SK-N-SH treated with all-trans-retinoic acid at 6 μM for 48 hours (cell line): ENCODE measurements at regions not wholly inside any gene's neighbourhood (a gene's known extent, or its start where the extent isn't known, plus 50 kb on each side); places are given as distances from the start of the nearest gene placed in this dataset.

Experiments used
- ATAC-seq: fragments of 200-7000 bp; cut with Tn5 transposase; 3 replicates; pipeline ENCODE4 v1.9.1; 2020; ENCODE audit warnings: mild to moderate bottlenecking, moderate library complexity
- ARNTL ChIP-seq: fragments of 450-650 bp; formaldehyde crosslinking; IDR thresholded peaks from 2 replicates; pipeline ENCODE4 v1.5.0; 2020; ENCODE audit warnings: low read depth, mild to moderate bottlenecking, moderate library complexity, borderline replicate concordance
- BACH2 ChIP-seq: fragments of 250-450 bp; sonication (Bioruptor Pico); IDR thresholded peaks from 2 replicates; pipeline ENCODE4 v1.9.0; 2021; ENCODE audit warnings: mild to moderate bottlenecking, borderline replicate concordance
- CSDC2 ChIP-seq: fragments of 250-450 bp; sonication (Bioruptor Pico); IDR thresholded peaks from 2 replicates; pipeline ENCODE4 v1.5.0; 2020; ENCODE audit warnings: mild to moderate bottlenecking, moderate library complexity
- CSRNP3 ChIP-seq: fragments of 250-450 bp; sonication (Bioruptor Pico); IDR thresholded peaks from 2 replicates; pipeline ENCODE4 v1.5.1; 2021; ENCODE audit warnings: mild to moderate bottlenecking, moderate library complexity
- ESRRG ChIP-seq: fragments of 250-450 bp; sonication (Bioruptor Pico); IDR thresholded peaks from 2 replicates; pipeline ENCODE4 v1.6.1; 2021; ENCODE audit warnings: mild to moderate bottlenecking
- GLIS3 ChIP-seq: fragments of 250-450 bp; sonication (Bioruptor Pico); IDR thresholded peaks from 2 replicates; pipeline ENCODE4 v1.5.0; 2020; ENCODE audit warnings: mild to moderate bottlenecking, moderate library complexity
- ISL1 ChIP-seq: fragments of 250-450 bp; sonication (Bioruptor Pico); IDR thresholded peaks from 2 replicates; pipeline ENCODE4 v2.1.2; 2022; ENCODE audit warnings: mild to moderate bottlenecking, moderate library complexity
- OSR1 ChIP-seq: fragments of 250-450 bp; sonication (Bioruptor Pico); IDR thresholded peaks from 2 replicates; pipeline ENCODE4 v1.8.0; 2022; ENCODE audit warnings: moderate library complexity, mild to moderate bottlenecking, inconsistent platforms
- PATZ1 ChIP-seq: fragments of 250-450 bp; sonication (Bioruptor Pico); IDR thresholded peaks from 2 replicates; pipeline ENCODE4 v1.8.0; 2020; ENCODE audit warnings: mild to moderate bottlenecking, moderate library complexity, borderline replicate concordance
- PPARA ChIP-seq: fragments of 250-450 bp; sonication (Bioruptor Pico); IDR thresholded peaks from 2 replicates; pipeline ENCODE4 v1.5.0; 2020; ENCODE audit warnings: mild to moderate bottlenecking, borderline replicate concordance
- TOX ChIP-seq: fragments of 250-450 bp; sonication (Bioruptor Pico); IDR thresholded peaks from 2 replicates; pipeline ENCODE4 v1.8.0; 2021; ENCODE audit warnings: mild to moderate bottlenecking, moderate library complexity, borderline replicate concordance
- TSHZ2 ChIP-seq: fragments of 250-450 bp; sonication (Bioruptor Pico); IDR thresholded peaks from 2 replicates; pipeline ENCODE4 v1.5.0; 2020; ENCODE audit warnings: mild to moderate bottlenecking, moderate library complexity
- ZC3H10 ChIP-seq: fragments of 250-450 bp; sonication (Bioruptor Pico); IDR thresholded peaks from 2 replicates; pipeline ENCODE4 v1.5.1; 2021; ENCODE audit warnings: mild to moderate bottlenecking, moderate library complexity
- ZFP3 ChIP-seq: fragments of 250-450 bp; sonication (Bioruptor Pico); IDR thresholded peaks from 2 replicates; pipeline ENCODE4 v1.5.0; 2020; ENCODE audit warnings: mild to moderate bottlenecking, moderate library complexity
- ZFP30 ChIP-seq: fragments of 450-650 bp; formaldehyde crosslinking; IDR thresholded peaks from 2 replicates; pipeline ENCODE4 v1.5.0; 2022; ENCODE audit warnings: mild to moderate bottlenecking, moderate library complexity
- ZNF70 ChIP-seq: fragments of 450-650 bp; formaldehyde crosslinking; IDR thresholded peaks from 2 replicates; pipeline ENCODE4 v1.5.0; 2020; ENCODE audit warnings: mild to moderate bottlenecking, moderate library complexity
- ZNF8 ChIP-seq: fragments of 450-650 bp; formaldehyde crosslinking; IDR thresholded peaks from 2 replicates; pipeline ENCODE4 v1.5.0; 2020; ENCODE audit warnings: mild to moderate bottlenecking, moderate library complexity
- TF ChIP-seq, protein P1 (sequence below): fragments of 250-450 bp; sonication (Bioruptor Pico); IDR thresholded peaks from 2 replicates; pipeline ENCODE4 v1.8.0; 2021; ENCODE audit warnings: low read depth, mild to moderate bottlenecking, moderate library complexity, borderline replicate concordance
- TF ChIP-seq, protein P2 (sequence below): fragments of 250-450 bp; sonication (Bioruptor Pico); IDR thresholded peaks from 2 replicates; pipeline ENCODE4 v1.5.1; 2020; ENCODE audit warnings: low read depth, mild to moderate bottlenecking, moderate library complexity

DNA sequence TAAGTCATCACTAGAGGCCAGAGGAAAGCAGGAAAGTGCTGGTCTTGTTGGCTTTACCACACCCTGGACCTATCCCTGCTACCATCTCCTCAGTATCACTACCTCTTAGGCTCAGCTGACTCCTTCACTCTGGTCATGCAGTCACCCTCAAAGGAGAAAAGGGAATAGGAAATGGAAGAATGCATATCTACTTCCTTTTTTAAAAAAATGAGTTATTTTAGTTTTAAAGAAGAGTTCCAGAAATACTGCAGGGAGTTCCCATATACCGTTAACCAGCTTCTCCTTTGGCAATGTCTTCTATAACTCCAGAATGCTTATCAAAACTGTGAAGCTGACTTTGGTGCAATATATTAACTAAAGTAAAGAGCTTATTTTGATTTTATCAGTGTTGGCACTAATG lies 688.6 kb downstream of the DIPK2A start:
- TF ChIP-seq, protein P1, sequence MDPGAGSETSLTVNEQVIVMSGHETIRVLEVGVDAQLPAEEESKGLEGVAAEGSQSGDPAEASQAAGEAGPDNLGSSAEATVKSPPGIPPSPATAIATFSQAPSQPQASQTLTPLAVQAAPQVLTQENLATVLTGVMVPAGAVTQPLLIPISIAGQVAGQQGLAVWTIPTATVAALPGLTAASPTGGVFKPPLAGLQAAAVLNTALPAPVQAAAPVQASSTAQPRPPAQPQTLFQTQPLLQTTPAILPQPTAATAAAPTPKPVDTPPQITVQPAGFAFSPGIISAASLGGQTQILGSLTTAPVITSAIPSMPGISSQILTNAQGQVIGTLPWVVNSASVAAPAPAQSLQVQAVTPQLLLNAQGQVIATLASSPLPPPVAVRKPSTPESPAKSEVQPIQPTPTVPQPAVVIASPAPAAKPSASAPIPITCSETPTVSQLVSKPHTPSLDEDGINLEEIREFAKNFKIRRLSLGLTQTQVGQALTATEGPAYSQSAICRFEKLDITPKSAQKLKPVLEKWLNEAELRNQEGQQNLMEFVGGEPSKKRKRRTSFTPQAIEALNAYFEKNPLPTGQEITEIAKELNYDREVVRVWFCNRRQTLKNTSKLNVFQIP (CRISPR knock-in tag) = no peak
- no peak for TF ChIP-seq GLIS3
- no peak for TF ChIP-seq ESRRG (CRISPR knock-in tag)
- TF ChIP-seq CSRNP3 (CRISPR knock-in tag) = no peak
- no peak for TF ChIP-seq TSHZ2 (CRISPR knock-in tag)
- TF ChIP-seq ZNF8 (CRISPR knock-in tag) = no peak
- TF ChIP-seq PPARA = no peak

GRCh38 chr3:144662729-144663128 lies 691.1 kb downstream of the DIPK2A start:
- no peak for TF ChIP-seq OSR1 (CRISPR knock-in tag)
- TF ChIP-seq ARNTL = no peak
- TF ChIP-seq TOX (CRISPR knock-in tag) = no peak
- no peak for TF ChIP-seq ZFP30
- no peak for TF ChIP-seq ZNF8 (CRISPR knock-in tag)
- no peak for TF ChIP-seq ZFP3 (CRISPR knock-in tag)
- TF ChIP-seq CSDC2 = no peak
- no peak for TF ChIP-seq GLIS3
- TF ChIP-seq PATZ1 (CRISPR knock-in tag) = no peak
- no peak for TF ChIP-seq BACH2
- TF ChIP-seq ISL1 (CRISPR knock-in tag) = no peak
- TF ChIP-seq ZNF70 (CRISPR knock-in tag) = no peak
- TF ChIP-seq ZC3H10 = no peak
- TF ChIP-seq PPARA = no peak
- TF ChIP-seq, protein P1 (CRISPR knock-in tag) = no peak
- TF ChIP-seq, protein P2, sequence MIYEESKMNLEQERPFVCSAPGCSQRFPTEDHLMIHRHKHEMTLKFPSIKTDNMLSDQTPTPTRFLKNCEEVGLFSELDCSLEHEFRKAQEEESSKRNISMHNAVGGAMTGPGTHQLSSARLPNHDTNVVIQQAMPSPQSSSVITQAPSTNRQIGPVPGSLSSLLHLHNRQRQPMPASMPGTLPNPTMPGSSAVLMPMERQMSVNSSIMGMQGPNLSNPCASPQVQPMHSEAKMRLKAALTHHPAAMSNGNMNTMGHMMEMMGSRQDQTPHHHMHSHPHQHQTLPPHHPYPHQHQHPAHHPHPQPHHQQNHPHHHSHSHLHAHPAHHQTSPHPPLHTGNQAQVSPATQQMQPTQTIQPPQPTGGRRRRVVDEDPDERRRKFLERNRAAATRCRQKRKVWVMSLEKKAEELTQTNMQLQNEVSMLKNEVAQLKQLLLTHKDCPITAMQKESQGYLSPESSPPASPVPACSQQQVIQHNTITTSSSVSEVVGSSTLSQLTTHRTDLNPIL (CRISPR knock-in tag) = no peak
- ATAC-seq = no peak

More for the DNA sequence above, 688.6 kb downstream of the DIPK2A start:
- ATAC-seq = no peak
